Epithelial cell of prostate (primary cell): ENCODE measurements at regions not wholly inside any gene's neighbourhood (a gene's known extent, or its start where the extent isn't known, plus 50 kb on each side); places are given as distances from the start of the nearest gene placed in this dataset.

Experiments
- DNase-seq: peaks from one replicate; pipeline ENCODE4 v3.0.0-alpha.2; 2011; ENCODE audit warnings: low read depth, low spot score
- H3K27ac ChIP-seq: fragments of 450-650 bp; 2 replicates; pipeline ENCODE4 v1.5.1; 2017; ENCODE audit warnings: mild to moderate bottlenecking

- H3K27ac ChIP-seq, result no peak overlapping the region
- no peak for DNase-seq
These were observed 2293.1 kb downstream of the PCDH7 start for GRCh38 chr4:33013282-33013681.

- no peak for DNase-seq
- H3K27ac ChIP-seq, result no peak overlapping the region
These were observed 2305.1 kb downstream of the PCDH7 start for GRCh38 chr4:33025236-33025635.

- H3K27ac ChIP-seq, result no peak overlapping the region
- DNase-seq, result no peak
These were observed 2309.8 kb downstream of the PCDH7 start for GRCh38 chr4:33029976-33030375.

GRCh38 chr4:33031328-33031727 is 2311.2 kb downstream of the PCDH7 start:
- no peak for DNase-seq
- H3K27ac ChIP-seq, result no peak overlapping the region

GRCh38 chr4:33037464-33037863 is 2317.3 kb downstream of the PCDH7 start:
- no peak for DNase-seq
- no peak overlapping the region for H3K27ac ChIP-seq

GRCh38 chr4:33045334-33045733 is 2325.2 kb downstream of the PCDH7 start:
- no peak for DNase-seq
- no peak overlapping the region for H3K27ac ChIP-seq

- DNase-seq, result no peak
- H3K27ac ChIP-seq, result no peak overlapping the region
These were observed 2332.1 kb downstream of the PCDH7 start for GRCh38 chr4:33052241-33052640.

GRCh38 chr4:33054161-33054560 is 2334.0 kb downstream of the PCDH7 start:
- no peak overlapping the region for H3K27ac ChIP-seq
- no peak for DNase-seq

- no peak for DNase-seq
- no peak overlapping the region for H3K27ac ChIP-seq
These were observed 2334.6 kb downstream of the PCDH7 start for GRCh38 chr4:33054656-33055196.

- H3K27ac ChIP-seq, result no peak overlapping the region
- no peak for DNase-seq
These were observed 2337.6 kb downstream of the PCDH7 start for GRCh38 chr4:33057736-33058135.

GRCh38 chr4:33058998-33059397 is 2338.8 kb downstream of the PCDH7 start:
- no peak for DNase-seq
- H3K27ac ChIP-seq, result no peak overlapping the region

- DNase-seq, result peak; percentile 10
These were observed 2340.7 kb downstream of the PCDH7 start for GRCh38 chr4:33060674-33061542.

GRCh38 chr4:33061727-33062126 is 2341.6 kb downstream of the PCDH7 start:
- no peak for DNase-seq
- no peak overlapping the region for H3K27ac ChIP-seq

More at GRCh38 chr4:33060674-33061542, 2340.7 kb downstream of the PCDH7 start:
- no peak overlapping the region for H3K27ac ChIP-seq

- no peak overlapping the region for H3K27ac ChIP-seq
- DNase-seq, result no peak
These were observed 2342.1 kb downstream of the PCDH7 start for GRCh38 chr4:33062155-33062806.

- DNase-seq, result no peak
- H3K27ac ChIP-seq, result no peak overlapping the region
These were observed 2343.1 kb downstream of the PCDH7 start for GRCh38 chr4:33063241-33063640.

GRCh38 chr4:33064238-33064637 is 2344.1 kb downstream of the PCDH7 start:
- DNase-seq, result no peak
- no peak overlapping the region for H3K27ac ChIP-seq

- no peak for DNase-seq
- no peak overlapping the region for H3K27ac ChIP-seq
These were observed 2345.6 kb downstream of the PCDH7 start for GRCh38 chr4:33065749-33066148.

- DNase-seq, result no peak
- no peak overlapping the region for H3K27ac ChIP-seq
These were observed 2347.1 kb downstream of the PCDH7 start for GRCh38 chr4:33067221-33067620.

GRCh38 chr4:33068539-33068938 is 2348.4 kb downstream of the PCDH7 start:
- no peak for DNase-seq
- no peak overlapping the region for H3K27ac ChIP-seq

GRCh38 chr4:33071535-33071934 is 2351.4 kb downstream of the PCDH7 start:
- H3K27ac ChIP-seq, result no peak overlapping the region
- DNase-seq, result no peak

GRCh38 chr4:33072298-33073089 is 2352.3 kb downstream of the PCDH7 start:
- no peak for DNase-seq
- H3K27ac ChIP-seq, result no peak overlapping the region
